Bone marrow (tissue), 2 donors: ENCODE measurements at regions not wholly inside any gene's neighbourhood (a gene's known extent, or its start where the extent isn't known, plus 50 kb on each side); places are given as distances from the start of the nearest gene placed in this dataset.

ENCODE experiments used
- DNase-seq, 2 donors: peaks; one replicate each; lab custom pipeline; 2025; lab: John Stamatoyannopoulos, UW

- DNase-seq, result no peak
Observed at GRCh38 chr3:162125790-162126189, 629.2 kb downstream of the OTOL1 start.

GRCh38 chr3:162130582-162130981 lies 634.0 kb downstream of the OTOL1 start:
- DNase-seq, result no peak

GRCh38 chr3:162132981-162133380 lies 636.4 kb downstream of the OTOL1 start:
- DNase-seq, result no peak

GRCh38 chr3:162134571-162134970 lies 638.0 kb downstream of the OTOL1 start:
- DNase-seq, result peak in 1 of 2 donors; percentile 95

GRCh38 chr3:162136136-162136535 lies 639.5 kb downstream of the OTOL1 start:
- DNase-seq, result no peak

- no peak for DNase-seq
Observed at GRCh38 chr3:162138509-162138908, 641.9 kb downstream of the OTOL1 start.

GRCh38 chr3:162139841-162140240 lies 643.2 kb downstream of the OTOL1 start:
- DNase-seq, result no peak

- no peak for DNase-seq
Observed at GRCh38 chr3:162141272-162141791, 644.7 kb downstream of the OTOL1 start.

GRCh38 chr3:162142511-162142910 lies 645.9 kb downstream of the OTOL1 start:
- DNase-seq, result no peak

GRCh38 chr3:162143180-162143579 lies 646.6 kb downstream of the OTOL1 start:
- DNase-seq, result no peak

- DNase-seq, result no peak
Observed at GRCh38 chr3:162147996-162148395, 651.4 kb downstream of the OTOL1 start.

- DNase-seq, result no peak
Observed at GRCh38 chr3:162150790-162151189, 654.2 kb downstream of the OTOL1 start.

- no peak for DNase-seq
Observed at GRCh38 chr3:162152636-162153035, 656.0 kb downstream of the OTOL1 start.

- no peak for DNase-seq
Observed at GRCh38 chr3:162161595-162161994, 665.0 kb downstream of the OTOL1 start.

- DNase-seq, result peak in 1 of 2 donors; percentile 61
Observed at GRCh38 chr3:162165346-162165745, 668.7 kb downstream of the OTOL1 start.

- no peak for DNase-seq
Observed at GRCh38 chr3:162166543-162166942, 669.9 kb downstream of the OTOL1 start.

GRCh38 chr3:162168715-162169114 lies 672.1 kb downstream of the OTOL1 start:
- no peak for DNase-seq

GRCh38 chr3:162170581-162170980 lies 674.0 kb downstream of the OTOL1 start:
- DNase-seq, result peak in 1 of 2 donors; percentile 41

GRCh38 chr3:162171970-162172369 lies 675.4 kb downstream of the OTOL1 start:
- no peak for DNase-seq

- DNase-seq, result no peak
Observed at GRCh38 chr3:162175145-162175544, 678.5 kb downstream of the OTOL1 start.

GRCh38 chr3:162175878-162176277 lies 679.3 kb downstream of the OTOL1 start:
- no peak for DNase-seq

GRCh38 chr3:162183440-162183839 lies 686.8 kb downstream of the OTOL1 start:
- no peak for DNase-seq

GRCh38 chr3:162192340-162193029 lies 695.9 kb downstream of the OTOL1 start:
- no peak for DNase-seq
